GM19328 (cell line): ENCODE measurements at regions not wholly inside any gene's neighbourhood (a gene's known extent, or its start where the extent isn't known, plus 50 kb on each side); places are given as distances from the start of the nearest gene placed in this dataset.

Experiments
- ATAC-seq: cut with Tn5 transposase; IDR thresholded peaks from one replicate; pipeline ENCODE4 v1.9.1; 2021; ENCODE audit warnings: mild to moderate bottlenecking, moderate library complexity; ENCODE audit not compliant: unreplicated experiment

DNA sequence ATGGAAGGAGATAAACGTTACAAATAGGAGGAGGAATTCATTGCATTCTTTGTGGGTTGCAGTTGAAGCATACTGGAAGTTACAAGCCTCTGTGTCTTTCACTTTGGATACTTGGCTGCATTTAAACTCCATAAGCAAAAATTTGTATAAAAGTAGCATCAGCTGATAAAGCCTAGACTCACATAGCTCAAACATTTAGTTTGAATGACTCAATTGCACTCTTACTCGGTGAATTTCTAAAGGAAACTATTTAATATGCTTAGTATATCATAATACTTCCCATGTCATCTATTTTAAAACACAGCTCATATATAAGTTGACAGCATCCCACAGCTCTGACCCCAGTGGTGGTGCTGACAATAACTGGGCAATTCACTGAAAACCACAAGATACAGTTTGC, 596.6 kb upstream of the ZNF608 start:
- no peak for ATAC-seq

DNA sequence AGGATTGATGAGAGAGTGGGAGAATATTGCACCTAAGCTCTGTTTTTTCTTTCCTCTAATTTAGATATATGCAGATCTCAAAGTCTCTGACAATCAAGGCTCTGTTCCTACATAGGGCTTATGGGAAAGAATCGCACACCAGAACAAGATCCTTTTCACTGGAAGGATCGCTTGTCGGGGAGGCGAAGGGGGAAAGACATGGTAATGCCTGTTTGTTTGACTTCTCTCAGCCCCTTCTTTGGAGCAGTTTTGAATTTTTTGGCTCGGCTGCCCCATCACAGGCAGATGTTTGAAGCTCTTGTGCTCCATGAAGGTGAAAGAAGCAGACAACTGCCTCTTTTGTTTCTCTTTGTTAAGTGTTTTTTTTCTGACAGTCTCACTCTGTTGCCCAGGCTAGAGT, 599.9 kb upstream of the ZNF608 start:
- no peak for ATAC-seq

DNA sequence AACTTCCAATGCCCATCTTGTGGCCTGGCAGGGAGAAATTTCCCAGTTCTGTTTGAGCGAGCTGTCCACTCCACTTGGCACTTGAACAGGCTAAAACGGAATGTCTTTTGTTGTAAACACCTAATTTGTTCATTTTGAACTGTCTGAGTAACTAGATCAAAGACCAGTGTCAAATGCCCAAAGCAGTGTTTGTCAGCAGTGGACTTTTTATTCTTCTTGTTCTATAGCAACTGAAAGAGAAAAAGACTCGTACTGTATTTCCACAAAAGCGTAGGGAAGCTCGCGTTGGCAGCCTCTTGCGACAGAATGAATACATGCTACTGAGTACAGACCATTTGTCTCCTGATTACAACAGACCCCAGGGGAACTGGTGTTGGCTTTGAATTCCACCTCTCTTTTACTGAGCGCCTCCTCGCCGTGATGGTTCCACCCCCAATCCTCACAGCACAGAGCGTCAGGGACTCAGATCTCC, 601.8 kb upstream of the ZNF608 start:
- no peak for ATAC-seq

DNA sequence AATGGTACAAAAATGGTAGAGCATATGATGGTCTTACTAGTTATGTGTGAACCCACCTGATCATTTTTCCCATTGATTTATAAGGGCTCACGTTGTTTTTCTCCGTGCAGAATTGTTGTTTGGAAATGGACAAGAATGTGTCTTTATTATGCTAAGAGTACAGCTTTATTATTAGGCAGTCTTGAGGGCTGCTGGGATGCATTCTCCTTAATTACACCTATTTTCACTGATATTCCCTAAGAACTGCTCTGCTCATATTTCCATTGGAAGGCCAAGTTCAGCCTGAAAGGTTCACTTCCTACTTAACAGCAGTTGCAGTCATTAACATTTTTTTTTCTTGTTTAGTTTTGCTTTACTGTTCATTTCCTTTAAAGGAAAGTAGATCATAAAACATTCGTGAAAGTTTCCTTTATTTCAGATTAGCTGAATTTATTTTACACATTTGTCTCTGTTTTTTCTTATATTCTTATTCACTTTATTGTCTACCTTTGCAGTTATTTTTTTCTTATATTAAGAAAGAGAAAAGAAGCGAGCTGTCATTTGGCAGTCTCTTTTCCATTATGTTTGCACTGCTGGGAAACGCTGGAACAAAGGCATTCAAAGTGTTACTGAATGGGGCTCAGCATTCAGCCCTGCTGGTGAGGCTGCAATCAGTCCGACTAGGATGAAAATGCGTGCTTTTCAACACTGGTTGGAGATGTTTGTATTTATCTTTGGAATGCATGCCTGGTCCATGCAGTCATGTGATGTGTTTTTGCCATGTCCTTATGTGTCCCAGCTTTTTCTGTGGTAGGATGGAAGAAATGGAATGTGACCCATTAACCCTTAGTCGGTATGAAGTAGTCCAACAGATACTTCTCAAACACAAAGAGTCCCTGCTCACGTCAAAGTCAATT, 602.7 kb upstream of the ZNF608 start:
- ATAC-seq, result no peak

DNA sequence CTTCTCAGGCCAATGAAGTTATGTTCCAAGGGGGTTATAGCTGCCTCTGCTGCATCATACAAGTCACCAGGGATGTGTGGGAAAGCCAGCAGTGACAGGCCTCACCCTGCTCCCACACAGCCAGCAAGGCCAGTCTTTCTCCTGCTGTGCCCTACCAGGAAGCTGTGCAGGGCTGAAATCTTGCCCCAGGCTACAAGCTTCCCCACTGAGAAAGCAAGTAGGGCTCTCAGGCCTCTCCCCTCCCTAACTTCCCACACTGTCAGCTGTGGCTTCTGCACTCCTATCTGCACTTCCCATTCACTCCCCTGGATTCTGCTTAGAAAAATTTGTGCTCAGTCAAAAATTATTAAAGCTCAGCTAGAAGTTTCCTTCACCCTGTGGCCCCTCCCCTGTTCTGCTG, 611.2 kb upstream of the ZNF608 start:
- no peak for ATAC-seq

DNA sequence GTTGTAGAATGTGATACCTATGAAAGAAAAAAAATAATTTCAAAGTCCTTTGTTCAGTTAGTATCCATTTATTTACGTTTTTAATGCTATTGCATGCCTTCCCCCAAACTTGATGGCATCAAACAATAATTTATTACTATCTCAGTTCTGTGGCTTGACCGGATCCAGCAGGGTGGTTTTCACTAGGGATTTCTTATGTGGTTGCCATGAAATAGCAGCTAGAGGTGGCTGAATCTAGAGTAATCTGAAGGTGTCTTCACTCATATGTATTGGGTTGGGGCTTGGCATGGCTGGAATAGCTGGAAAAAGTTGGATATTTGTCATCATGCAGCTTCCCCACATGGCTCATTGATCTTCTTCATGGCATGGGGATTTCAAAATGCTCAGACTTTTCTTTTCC, 619.3 kb upstream of the ZNF608 start:
- no peak for ATAC-seq

DNA sequence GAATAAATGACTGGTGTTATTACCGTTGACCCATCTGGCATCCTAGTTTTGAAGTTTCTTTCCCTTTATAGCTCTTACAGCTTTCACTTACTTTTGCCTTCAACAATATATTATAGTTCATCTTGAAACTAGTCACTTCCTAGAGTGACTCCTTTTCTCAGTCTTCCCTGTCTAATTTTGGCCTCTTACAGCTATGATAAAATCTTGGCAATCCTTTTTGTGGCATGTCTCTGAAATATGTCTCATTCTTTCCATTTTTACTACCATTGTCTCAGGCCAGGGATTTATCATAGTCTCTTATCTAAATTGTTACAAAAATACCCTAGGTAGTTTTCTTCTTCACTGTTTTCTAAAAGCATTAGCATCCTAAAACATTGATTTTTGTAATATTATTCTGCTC, 621.3 kb upstream of the ZNF608 start:
- no peak for ATAC-seq

DNA sequence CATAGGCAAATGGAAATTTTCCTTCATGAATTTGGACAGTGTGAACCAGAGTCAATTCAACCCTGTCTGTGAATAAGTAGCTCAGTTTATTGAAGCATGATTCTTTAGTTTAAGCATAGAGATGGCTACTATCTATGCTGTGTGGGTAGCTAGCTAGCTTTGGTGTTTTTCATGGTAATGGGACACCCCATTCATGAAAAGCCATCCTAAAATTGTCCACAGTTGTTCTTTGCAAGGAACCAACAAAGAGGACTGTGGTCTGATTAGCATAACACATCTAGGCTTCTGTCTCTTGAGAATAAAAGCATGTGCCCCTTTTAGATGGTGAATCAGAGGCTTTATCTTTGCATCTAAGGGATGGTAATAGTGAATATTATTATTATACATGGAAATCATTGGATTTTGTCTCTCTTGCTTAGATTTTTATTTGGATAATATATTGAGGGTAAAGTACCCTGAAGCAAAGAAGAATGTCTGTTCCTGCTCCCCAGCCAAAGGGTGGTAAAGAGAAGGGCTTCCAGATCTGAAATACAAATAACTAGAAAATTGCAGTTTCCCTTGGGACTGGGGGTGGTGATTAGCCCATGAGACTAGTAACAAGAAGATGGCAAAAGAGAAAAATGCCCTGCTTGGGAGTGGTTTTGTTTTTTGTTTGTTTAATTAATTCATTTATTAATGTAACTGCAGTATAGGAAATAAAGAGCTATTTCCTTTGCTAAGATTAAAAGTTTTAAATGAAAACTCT, 624.2 kb upstream of the ZNF608 start:
- ATAC-seq, result no peak

DNA sequence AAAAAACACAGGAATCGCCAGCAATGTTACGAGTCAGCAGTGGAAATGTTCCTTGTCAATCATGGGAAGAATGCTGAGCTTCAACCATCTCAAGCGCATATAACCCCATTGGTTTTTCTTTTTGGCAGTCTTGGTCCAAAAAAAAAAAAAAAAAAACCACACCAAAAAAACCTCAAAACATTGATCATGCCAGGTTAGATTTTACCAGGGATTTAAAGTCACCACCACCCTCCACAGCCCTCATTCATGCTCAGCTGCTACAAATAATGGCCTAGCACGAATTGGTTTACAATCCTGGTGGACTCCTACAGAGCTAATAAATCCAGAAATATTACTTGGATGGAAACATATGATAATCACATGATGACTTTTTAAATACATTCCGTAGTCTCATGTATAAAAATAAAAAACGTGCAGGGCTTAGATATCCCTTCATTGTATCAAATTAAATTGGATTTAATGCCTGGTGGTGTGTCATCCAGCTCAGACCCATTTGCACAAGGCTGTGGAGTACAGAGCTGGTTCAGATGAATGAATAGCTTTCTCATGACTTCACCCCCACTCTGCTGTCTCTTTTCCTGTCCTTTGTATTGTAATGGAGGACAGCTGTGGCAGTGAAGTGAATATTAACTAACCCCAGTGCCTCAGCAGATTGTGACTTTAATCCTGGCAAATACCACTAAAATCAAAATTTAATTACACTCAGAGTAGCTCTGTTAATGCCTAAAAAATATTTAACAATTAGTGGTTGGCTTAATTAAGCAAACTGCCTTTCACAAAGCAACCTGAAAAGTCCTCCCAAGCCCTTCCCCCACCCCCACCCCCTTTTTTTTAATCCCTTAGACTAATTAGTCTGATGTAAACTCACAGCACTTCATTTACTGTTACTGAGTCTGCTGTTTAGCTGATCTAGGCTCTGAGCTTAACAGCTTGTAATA, 626.5 kb upstream of the ZNF608 start:
- no peak for ATAC-seq

DNA sequence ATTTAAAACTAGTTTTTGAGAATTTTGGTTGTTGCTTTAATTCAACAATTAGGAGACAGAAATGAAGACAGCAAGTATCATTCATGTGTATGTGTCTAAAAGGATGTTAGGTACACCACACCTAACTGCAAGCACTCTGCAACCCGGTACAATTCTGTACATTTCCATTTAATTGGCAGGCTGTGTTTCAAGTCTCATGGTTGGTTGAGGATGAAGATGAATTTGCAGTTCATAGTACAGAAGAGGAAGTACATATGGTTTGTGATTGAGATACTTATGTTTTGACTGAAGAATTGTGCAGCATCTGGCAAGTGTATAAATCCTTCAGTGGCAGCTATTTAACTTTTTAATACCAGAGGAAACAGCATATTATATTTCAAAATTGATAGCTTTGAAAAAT, 628.7 kb upstream of the ZNF608 start:
- no peak for ATAC-seq

DNA sequence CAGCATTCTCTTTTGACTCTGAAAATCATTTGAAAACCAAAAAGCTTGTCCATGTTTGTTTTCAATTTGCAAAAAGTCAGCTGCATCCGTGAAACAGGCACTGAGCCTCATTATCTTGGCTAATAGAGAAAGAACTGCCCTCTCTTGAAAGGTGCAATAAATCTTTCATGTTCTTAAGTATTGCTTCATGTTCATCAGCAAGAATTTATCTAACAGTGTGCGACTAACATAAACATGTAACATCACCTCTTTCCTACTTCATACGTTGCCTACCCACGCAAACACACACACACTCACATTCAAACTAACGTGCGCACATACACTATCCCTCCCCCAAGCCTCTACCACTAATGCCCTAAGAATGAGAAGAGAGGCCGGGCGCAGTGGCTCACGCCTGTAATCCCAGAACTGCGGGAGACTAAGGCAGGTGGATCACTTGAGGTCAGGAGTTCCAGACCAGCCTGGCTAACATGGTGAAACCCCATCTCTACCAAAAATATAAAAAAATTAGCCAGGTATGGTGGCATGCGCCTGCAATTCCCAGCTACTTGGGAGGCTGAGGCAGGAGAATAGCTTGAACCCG, 629.7 kb upstream of the ZNF608 start:
- no peak for ATAC-seq

DNA sequence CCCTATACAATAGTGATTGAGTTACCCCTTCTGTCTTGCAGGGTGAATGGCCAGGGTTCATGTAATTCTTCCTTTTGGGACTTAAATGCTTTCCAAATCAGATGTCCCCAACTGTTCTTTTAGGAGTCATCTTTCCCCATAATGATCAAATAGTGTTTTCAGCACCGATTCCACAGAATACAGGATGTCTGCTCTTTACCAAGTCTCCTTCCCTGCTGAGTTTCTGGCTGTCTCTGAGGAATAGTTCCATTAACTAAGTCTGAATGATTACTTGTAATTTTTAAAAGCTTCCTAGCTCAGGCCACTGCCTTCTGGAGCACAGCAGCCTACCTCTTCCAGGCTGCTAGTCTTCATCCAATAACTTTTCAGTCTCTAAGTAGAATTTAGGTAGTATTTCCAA, 630.7 kb upstream of the ZNF608 start:
- no peak for ATAC-seq

DNA sequence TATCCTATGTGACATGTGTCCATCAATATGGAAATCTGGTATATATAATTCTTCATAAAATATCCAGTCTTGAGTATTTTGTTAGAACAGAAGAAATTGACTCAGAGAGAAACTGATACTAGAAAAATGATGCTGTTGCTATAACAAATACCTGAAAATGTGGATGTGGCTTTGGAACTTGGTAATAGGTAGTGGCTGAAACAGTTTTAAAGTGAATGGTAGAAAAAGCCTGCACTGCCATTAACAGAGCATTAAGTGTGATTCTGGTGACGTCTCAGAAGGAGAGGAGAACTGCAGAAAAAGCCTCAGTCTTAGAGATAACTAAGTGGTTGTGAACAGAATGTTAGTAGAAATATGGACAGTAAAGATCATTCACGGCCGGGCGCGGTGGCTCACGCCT, 634.9 kb upstream of the ZNF608 start:
- no peak for ATAC-seq

DNA sequence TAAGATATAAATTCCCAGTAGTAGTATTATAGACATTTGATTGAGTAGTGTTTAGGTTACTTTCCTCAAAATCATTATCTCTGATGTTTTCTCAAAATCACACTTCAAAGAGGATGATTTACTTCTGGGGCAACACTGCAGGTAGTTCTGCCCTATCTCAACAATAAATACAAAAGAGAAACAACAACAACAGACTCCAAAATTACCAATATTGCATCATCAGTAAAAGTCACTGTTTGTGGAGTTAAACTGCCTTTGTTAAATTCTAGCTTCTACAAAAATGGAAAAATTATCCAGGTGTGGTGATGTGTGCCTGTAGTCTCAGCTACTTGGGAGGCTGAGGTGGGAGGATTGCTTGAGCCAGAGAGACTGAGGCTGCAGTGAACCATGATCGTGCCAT, 637.6 kb upstream of the ZNF608 start:
- no peak for ATAC-seq

DNA sequence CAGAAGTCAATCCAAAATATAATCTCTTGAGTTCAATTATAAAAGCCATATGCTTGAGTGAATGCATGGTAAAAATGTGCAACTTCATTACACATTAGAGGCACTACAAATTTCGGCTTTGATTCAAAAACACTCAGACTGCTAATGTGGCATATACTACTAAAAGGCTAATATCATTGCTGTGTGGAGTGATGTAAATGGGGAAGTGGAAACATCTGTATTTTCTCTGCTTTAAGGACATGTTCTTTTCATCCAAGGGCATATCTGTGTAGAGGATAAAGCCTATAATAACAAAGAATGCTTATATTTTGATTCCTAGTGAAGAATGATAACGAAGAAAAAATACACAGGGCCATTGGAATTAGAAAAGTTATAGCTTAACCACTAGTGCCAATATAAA, 643.9 kb upstream of the ZNF608 start:
- ATAC-seq, result no peak

DNA sequence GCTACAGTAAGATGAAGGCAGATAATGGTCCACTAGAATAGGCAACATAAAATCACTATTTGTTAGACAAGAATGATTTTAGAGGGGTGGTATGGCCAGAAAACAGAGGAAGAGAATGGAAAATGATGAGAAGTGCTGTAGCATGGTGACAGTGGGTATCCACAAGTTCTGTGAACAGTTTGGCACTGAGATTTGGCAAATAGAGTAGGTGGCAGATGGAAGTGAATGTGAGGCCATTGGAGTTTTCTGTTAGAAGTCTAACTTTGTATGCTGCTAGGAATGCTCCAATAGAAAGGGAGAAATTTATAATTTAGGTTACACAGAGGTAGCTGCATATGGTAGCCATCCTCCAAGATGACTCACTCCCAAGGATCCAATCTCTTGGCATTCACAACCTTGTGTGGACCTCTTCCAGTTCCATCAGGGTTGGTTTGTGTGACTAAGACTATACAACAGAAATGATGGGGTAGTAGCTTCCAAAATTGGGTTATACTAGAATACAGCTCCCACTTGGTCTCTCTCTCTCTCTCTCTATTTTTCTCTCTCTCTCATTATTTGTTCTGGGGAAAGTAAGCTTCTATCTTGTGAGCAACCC, 646.9 kb upstream of the ZNF608 start:
- ATAC-seq, result no peak

DNA sequence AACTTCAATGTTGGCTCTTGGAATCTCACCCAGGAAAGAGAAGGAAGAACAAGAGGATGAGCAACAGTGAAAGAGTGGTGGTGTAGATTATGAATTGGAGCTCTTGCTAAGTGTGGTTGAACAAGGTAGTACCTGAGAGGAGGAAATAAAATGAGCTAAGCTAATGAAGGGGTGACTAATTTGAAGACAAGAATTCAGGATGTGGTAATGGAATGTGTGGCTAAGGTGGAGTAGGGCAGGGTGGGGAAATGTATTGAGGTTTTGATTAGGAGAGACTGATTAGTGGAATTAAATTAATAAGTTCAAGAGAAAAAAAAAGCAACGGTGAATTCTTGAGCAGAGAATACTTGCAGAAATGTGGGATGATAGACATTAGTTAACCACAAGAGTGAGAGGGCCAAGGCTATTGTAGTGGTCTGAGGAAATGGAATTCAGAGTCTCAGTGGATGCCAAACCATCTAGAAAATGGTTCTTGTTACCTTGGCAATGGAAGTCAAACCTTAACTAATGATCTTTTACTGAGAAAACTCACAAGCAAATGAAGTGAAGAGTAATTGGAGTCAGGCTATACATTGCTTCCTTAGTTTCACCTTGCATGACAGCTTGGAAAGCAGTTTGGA, 648.3 kb upstream of the ZNF608 start:
- no peak for ATAC-seq

DNA sequence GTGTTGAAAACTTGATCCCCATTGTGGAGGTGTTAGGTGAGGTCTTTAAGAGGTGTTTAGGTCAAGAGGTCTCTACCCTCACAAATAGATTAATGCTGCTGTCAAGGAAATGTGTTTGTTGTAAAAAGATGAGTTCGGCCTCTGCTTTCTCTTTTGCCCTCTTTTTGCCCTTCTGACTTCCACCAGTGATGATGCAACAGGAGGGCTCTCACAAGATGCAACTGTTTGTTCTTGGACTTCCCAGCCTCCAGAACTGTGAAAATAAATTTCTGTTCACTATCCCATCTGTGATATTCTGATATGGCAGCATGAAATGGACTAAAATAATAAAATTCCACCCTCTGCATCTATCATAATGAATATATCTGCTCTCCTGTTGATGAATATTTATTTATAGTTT, 650.0 kb upstream of the ZNF608 start:
- ATAC-seq, result no peak

DNA sequence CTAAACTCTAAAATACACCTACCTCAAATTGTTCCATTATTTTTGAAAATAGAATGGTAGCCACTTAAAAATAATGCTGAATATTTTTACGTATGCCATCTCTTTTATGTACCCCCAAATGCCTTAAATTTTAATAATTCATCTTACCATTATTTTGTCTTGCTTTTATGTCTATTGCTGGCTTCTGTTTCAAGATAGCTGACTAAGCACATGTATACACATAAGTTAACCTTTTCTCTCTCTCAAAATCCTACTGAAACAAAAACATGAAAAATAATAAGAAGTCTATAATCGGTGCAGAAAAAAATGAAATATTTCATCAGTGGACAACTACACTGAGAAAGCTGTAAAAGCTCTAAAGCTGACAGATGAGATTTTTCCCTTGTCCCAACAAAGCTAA, 652.0 kb upstream of the ZNF608 start:
- ATAC-seq, result no peak

DNA sequence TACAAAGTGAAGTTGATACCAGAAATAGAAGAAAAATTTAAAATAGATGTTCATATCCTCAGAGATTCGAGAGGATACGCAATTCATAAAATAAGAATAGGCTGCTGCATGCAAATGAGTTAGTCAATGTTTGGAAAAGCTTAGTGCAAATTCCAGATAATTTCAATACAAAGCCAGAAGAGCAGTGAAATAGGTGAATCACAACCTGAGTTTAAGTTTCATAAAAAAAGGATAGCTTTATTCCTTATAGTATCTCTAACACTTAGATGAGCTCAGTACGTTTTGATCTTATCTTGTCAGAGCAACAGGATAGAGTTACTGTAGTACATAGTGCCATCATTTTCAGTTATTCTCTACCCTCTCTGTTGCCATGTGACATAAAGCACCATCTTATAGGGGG, 653.4 kb upstream of the ZNF608 start:
- ATAC-seq, result no peak
